ENCODE measurements at regions not wholly inside any gene's neighbourhood (a gene's known extent, or its start where the extent isn't known, plus 50 kb on each side); places are given as distances from the start of the nearest gene placed in this dataset.

- Histone ChIP-seq H3K36me3 (replicated peaks; ENCODE audit: insufficient read depth, low read depth) (no peaks in the 10 kb centered on the region), H3K27ac (no peak overlapping the region), H3K4me1 (ENCODE audit: insufficient read depth) (no peaks in the 10 kb centered on the region), H3K4me2 (no peak overlapping the region), H2AFZ (no peak overlapping the region), H3K9me3 (ENCODE audit: low read depth) (no peaks in the 10 kb centered on the region), H3K9me2 (replicated peaks; ENCODE audit: insufficient read depth) (no peaks in the 10 kb centered on the region), H3K27me3 (peaks cover 4% of the 10 kb centered on the region), H4K20me1 (ENCODE audit: insufficient read depth, poor library complexity, severe bottlenecking) (no peaks in the 10 kb centered on the region), H3K4me3 (no peak overlapping the region), H3K79me2 (no peaks in the 10 kb centered on the region)
- no peak for DNase-seq (ENCODE audit: low spot score)
- TF ChIP-seq EZH2phosphoT487 (IDR thresholded peaks at IDR 0.05; ENCODE audit: low read depth, severe bottlenecking, unreplicated experiment) (no peak), CTCF (IDR thresholded peaks at IDR 0.05; ENCODE audit: poor library complexity) (no peak), EZH2 (IDR thresholded peaks at IDR 0.05; ENCODE audit: borderline replicate concordance) (no peak)
- whole genome bisulfite sequencing (ENCODE audit: low lambda C conversion rate, missing lambda C conversion rate) = 90% methylated on average over 5 of the region's 5 CpGs
These were observed 90.8 kb downstream of the ZNF330 start for GRCh38 chr4:141311246-141312204.

GRCh38 chr4:141314627-141315026 lies 93.9 kb downstream of the ZNF330 start:
- H2AFZ ChIP-seq = no peak overlapping the region
- WGBS (ENCODE audit: low lambda C conversion rate, missing lambda C conversion rate) = 100% methylated on average over 1 of the region's 1 CpG

GRCh38 chr4:141328560-141329173 lies 108.0 kb downstream of the ZNF330 start:
- 77% methylated on average over 6 of the region's 6 CpGs for WGBS (ENCODE audit: low lambda C conversion rate, missing lambda C conversion rate)
- Histone ChIP-seq H3K27me3 (no peaks in the 10 kb centered on the region), H3K4me1 (ENCODE audit: insufficient read depth) (no peaks in the 10 kb centered on the region), H3K4me2 (no peak overlapping the region), H2AFZ (no peak overlapping the region), H3K9me2 (replicated peaks; ENCODE audit: insufficient read depth) (no peaks in the 10 kb centered on the region), H3K79me2 (no peaks in the 10 kb centered on the region), H3K9me3 (ENCODE audit: low read depth) (no peaks in the 10 kb centered on the region), H3K27ac (no peak overlapping the region), H4K20me1 (ENCODE audit: insufficient read depth, poor library complexity, severe bottlenecking) (no peaks in the 10 kb centered on the region), H3K36me3 (replicated peaks; ENCODE audit: insufficient read depth, low read depth) (no peaks in the 10 kb centered on the region), H3K4me3 (no peak overlapping the region)
- DNase-seq (ENCODE audit: low spot score) = no peak
- TF ChIP-seq CTCF (IDR thresholded peaks at IDR 0.05; ENCODE audit: poor library complexity) (no peak), EZH2phosphoT487 (IDR thresholded peaks at IDR 0.05; ENCODE audit: low read depth, severe bottlenecking, unreplicated experiment) (no peak), EZH2 (IDR thresholded peaks at IDR 0.05; ENCODE audit: borderline replicate concordance) (no peak)

More at GRCh38 chr4:141314627-141315026, 93.9 kb downstream of the ZNF330 start:
- Histone ChIP-seq H3K4me3 (no peak overlapping the region), H3K36me3 (replicated peaks; ENCODE audit: insufficient read depth, low read depth) (no peaks in the 10 kb centered on the region), H3K9me3 (ENCODE audit: low read depth) (no peaks in the 10 kb centered on the region), H4K20me1 (ENCODE audit: insufficient read depth, poor library complexity, severe bottlenecking) (no peaks in the 10 kb centered on the region), H3K27me3 (peaks cover 4% of the 10 kb centered on the region), H3K27ac (no peak overlapping the region), H3K79me2 (no peaks in the 10 kb centered on the region), H3K4me2 (no peak overlapping the region), H3K9me2 (replicated peaks; ENCODE audit: insufficient read depth) (no peaks in the 10 kb centered on the region), H3K4me1 (ENCODE audit: insufficient read depth) (no peaks in the 10 kb centered on the region)
- DNase-seq (ENCODE audit: low spot score) = no peak
- no peak for TF ChIP-seq EZH2 (IDR thresholded peaks at IDR 0.05; ENCODE audit: borderline replicate concordance)

- no peak for DNase-seq (ENCODE audit: low spot score)
- Histone ChIP-seq H4K20me1 (ENCODE audit: insufficient read depth, poor library complexity, severe bottlenecking) (no peaks in the 10 kb centered on the region), H3K27ac (no peak overlapping the region), H3K4me2 (no peak overlapping the region), H3K79me2 (no peaks in the 10 kb centered on the region), H3K9me2 (replicated peaks; ENCODE audit: insufficient read depth) (no peaks in the 10 kb centered on the region), H3K27me3 (no peaks in the 10 kb centered on the region), H3K4me1 (ENCODE audit: insufficient read depth) (no peaks in the 10 kb centered on the region), H2AFZ (no peak overlapping the region), H3K36me3 (replicated peaks; ENCODE audit: insufficient read depth, low read depth) (no peaks in the 10 kb centered on the region), H3K4me3 (no peak overlapping the region), H3K9me3 (ENCODE audit: low read depth) (no peaks in the 10 kb centered on the region)
- WGBS (ENCODE audit: low lambda C conversion rate, missing lambda C conversion rate) = 41% methylated on average over 3 of the region's 3 CpGs
- TF ChIP-seq EZH2phosphoT487 (IDR thresholded peaks at IDR 0.05; ENCODE audit: low read depth, severe bottlenecking, unreplicated experiment) = no peak
- no peak for TF ChIP-seq EZH2 (IDR thresholded peaks at IDR 0.05; ENCODE audit: borderline replicate concordance)
- TF ChIP-seq CTCF (IDR thresholded peaks at IDR 0.05; ENCODE audit: poor library complexity) = no peak
These were observed 108.5 kb downstream of the ZNF330 start for GRCh38 chr4:141329174-141329569.
